ENCODE measurements at regions not wholly inside any gene's neighbourhood (a gene's known extent, or its start where the extent isn't known, plus 50 kb on each side); places are given as distances from the start of the nearest gene placed in this dataset.

DNA sequence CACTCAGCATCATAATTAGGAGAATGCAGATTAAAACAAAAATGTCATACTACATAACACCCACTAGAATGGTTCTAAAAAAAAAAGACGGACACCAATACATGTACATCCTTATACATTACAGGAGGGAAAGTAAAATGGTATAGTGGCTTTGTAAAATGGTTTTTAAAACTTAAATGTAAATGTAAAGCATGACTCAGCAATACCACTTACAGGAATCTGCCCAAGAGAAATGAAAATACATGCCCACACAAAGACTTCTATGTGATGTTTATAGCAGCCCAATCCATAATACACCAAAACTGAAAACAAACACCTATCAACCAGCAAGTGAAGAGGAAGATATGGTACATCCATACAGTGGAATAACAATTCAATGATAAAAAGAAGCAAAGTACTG, 939.1 kb upstream of the ACO1 start:
- no peak overlapping the region for H3K27ac Mint-ChIP-seq
- H3K27me3 Mint-ChIP-seq = no peaks in the 10 kb centered on the region
- intact Hi-C loops (cut with micrococcal nuclease) = no loop called here
- no peak for DNase-seq
- no peak overlapping the region for H3K4me3 Mint-ChIP-seq
- H3K36me3 Mint-ChIP-seq (ENCODE audit: low read depth) = no peaks in the 10 kb centered on the region
- peaks cover 8% of the 10 kb centered on the region for H3K4me1 Mint-ChIP-seq
- peaks cover 3% of the 10 kb centered on the region for H3K9me3 Mint-ChIP-seq

DNA sequence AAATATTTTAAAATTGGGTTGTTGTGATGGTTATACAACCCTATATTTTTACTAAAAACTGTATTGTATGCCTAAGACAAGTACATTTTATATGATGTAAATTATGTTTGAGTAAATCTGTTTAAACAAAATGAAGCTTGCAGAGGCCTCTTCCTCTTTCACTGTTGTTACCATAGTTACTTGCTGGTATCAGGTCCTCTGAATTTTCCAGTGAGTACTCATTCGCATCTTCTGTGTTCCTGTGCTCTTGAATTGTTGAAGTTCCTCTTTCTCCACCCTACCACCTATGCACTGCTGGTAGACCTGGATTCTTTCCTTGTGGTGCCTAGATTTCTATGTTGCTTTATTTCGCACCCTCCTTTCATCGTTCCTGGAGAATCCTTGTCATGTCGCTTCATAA, 938.5 kb upstream of the ACO1 start:
- no peaks in the 10 kb centered on the region for H3K27me3 Mint-ChIP-seq
- no peak for DNase-seq
- no peak overlapping the region for H3K4me3 Mint-ChIP-seq
- H3K36me3 Mint-ChIP-seq (ENCODE audit: low read depth) = no peaks in the 10 kb centered on the region
- intact Hi-C loops (cut with micrococcal nuclease) = no loop called here
- peaks cover 8% of the 10 kb centered on the region for H3K4me1 Mint-ChIP-seq
- H3K27ac Mint-ChIP-seq = no peak overlapping the region
- peaks cover 3% of the 10 kb centered on the region for H3K9me3 Mint-ChIP-seq

DNA sequence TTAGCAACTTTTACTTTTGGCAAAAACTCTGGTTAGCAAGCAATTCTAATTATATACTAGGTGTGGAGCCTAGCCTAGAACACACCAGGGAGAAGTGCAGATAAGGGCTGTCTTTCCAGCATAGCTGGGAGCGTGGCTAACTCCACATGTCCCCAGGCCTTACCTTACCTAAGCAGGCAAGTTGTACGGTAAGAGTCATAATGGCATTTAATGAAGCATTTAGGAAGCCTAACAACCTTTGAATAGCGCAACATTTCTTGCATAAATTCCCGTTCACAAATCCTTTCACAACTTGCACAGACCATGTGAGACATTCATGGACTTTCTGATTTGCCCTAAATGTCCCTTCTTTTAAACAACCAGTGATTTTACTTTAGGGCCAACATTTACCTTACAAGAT, 917.4 kb upstream of the ACO1 start:
- H3K4me1 Mint-ChIP-seq = no peaks in the 10 kb centered on the region
- no peak overlapping the region for H3K27ac Mint-ChIP-seq
- H3K36me3 Mint-ChIP-seq (ENCODE audit: low read depth) = no peaks in the 10 kb centered on the region
- no peak for DNase-seq
- peaks cover 9% of the 10 kb centered on the region for H3K9me3 Mint-ChIP-seq
- intact Hi-C loops (cut with micrococcal nuclease) = no loop called here
- H3K27me3 Mint-ChIP-seq = no peaks in the 10 kb centered on the region
- no peak overlapping the region for H3K4me3 Mint-ChIP-seq

DNA sequence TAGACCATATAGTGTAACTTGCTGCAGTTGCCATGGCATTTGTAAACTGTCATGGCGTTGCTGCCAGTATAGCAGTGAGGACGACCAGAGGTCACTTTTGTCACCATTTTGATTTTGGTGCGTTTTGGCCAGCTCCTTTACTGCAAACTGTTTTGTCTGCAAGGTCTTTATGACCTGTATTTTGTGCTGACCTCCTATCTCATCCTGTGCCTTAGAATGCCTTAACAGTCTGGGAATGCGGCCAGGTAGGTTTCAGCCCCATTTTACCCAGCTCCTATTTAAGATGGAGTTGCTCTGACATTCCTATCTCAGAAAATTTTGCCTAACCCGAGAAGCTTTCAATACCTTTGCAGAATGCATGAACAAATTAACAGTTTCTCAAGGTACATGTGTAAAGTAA, 914.4 kb upstream of the ACO1 start:
- H3K27me3 Mint-ChIP-seq = no peaks in the 10 kb centered on the region
- intact Hi-C loops (cut with micrococcal nuclease) = no loop called here
- H3K4me1 Mint-ChIP-seq = no peaks in the 10 kb centered on the region

DNA sequence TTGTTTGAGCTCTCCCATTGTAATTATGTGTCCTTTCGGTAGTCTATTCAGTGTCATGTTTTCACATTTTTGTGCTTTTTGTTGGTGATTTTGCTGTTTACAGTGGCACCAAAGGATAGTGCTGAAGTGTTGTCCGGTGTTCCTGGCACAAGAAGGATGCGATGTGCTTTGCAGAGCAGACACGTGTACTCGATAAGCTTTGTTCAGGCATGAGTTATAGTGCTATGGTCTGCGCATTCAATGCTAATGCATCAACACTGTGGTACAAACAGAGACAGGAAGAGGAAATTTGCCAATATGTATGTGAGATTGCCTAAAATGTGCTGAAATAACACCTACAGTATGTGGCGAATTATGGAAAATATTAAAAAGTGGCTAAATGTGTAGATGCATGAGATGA, 913.4 kb upstream of the ACO1 start:
- intact Hi-C loops (cut with micrococcal nuclease) = no loop called here
- Mint-ChIP-seq H3K27me3 (no peaks in the 10 kb centered on the region), H3K9me3 (no peaks in the 10 kb centered on the region), H3K27ac (no peak overlapping the region), H3K4me1 (no peaks in the 10 kb centered on the region), H3K4me3 (no peak overlapping the region), H3K36me3 (ENCODE audit: low read depth) (no peaks in the 10 kb centered on the region)
- no peak for DNase-seq

More for the DNA sequence above, 914.4 kb upstream of the ACO1 start:
- DNase-seq = no peak
- H3K9me3 Mint-ChIP-seq = no peaks in the 10 kb centered on the region
- no peak overlapping the region for H3K27ac Mint-ChIP-seq
- H3K36me3 Mint-ChIP-seq (ENCODE audit: low read depth) = no peaks in the 10 kb centered on the region
- no peak overlapping the region for H3K4me3 Mint-ChIP-seq

DNA sequence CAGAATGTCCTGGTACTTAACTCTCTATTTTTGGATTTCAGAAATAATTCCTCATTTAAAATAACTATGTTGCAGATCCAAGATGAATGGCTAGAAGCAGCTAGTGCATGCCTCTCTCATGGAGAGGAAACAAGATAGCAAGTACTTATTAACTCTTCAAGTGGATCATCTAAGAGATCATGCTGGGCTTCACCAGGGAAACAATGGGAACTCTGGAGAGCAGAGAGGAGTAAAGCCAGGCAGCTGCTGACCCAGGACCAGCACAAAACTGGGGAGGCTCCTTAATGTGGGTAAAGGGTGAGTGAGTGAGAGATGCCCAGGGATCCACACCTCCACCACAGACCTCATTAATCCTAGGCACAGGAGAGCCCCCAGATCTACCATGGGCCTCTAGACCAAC, 897.8 kb upstream of the ACO1 start:
- H3K4me3 Mint-ChIP-seq = no peak overlapping the region
- no peak overlapping the region for H3K27ac Mint-ChIP-seq
- H3K27me3 Mint-ChIP-seq = no peaks in the 10 kb centered on the region
- DNase-seq = no peak
- H3K36me3 Mint-ChIP-seq (ENCODE audit: low read depth) = no peaks in the 10 kb centered on the region
- intact Hi-C loops (cut with micrococcal nuclease) = no loop called here
- H3K9me3 Mint-ChIP-seq = no peaks in the 10 kb centered on the region
- H3K4me1 Mint-ChIP-seq = no peaks in the 10 kb centered on the region

DNA sequence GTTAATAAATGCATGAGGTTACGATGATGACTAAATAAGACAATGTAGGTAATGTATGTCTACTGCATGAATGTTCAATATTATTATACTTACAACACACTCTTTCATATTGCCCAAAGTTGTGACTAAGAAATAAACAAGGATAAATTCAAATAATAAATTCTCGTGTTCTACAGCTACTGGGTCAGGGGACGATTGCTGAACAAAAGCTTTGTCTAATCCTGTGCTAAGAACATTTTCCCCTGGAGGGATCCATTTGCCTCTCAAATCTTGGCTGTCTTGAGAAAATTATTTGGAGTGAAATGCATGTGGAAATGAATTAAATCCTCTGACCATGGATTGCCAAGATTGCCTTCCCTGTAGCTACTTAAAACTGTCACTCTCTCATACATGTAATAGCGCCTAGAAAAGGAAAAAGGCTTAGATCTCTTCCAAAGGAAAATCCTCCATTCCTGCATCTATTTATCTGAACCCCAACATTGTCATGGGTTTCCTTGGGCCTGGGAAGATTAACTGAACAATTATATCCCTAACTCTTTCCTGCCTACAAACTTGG, 893.8 kb upstream of the ACO1 start:
- H3K36me3 Mint-ChIP-seq (ENCODE audit: low read depth) = no peaks in the 10 kb centered on the region
- H3K27ac Mint-ChIP-seq = no peak overlapping the region
- no peaks in the 10 kb centered on the region for H3K9me3 Mint-ChIP-seq
- H3K27me3 Mint-ChIP-seq = no peaks in the 10 kb centered on the region
- no peak for DNase-seq
- H3K4me1 Mint-ChIP-seq = no peaks in the 10 kb centered on the region
- intact Hi-C loops (cut with micrococcal nuclease) = no loop called here
- no peak overlapping the region for H3K4me3 Mint-ChIP-seq

DNA sequence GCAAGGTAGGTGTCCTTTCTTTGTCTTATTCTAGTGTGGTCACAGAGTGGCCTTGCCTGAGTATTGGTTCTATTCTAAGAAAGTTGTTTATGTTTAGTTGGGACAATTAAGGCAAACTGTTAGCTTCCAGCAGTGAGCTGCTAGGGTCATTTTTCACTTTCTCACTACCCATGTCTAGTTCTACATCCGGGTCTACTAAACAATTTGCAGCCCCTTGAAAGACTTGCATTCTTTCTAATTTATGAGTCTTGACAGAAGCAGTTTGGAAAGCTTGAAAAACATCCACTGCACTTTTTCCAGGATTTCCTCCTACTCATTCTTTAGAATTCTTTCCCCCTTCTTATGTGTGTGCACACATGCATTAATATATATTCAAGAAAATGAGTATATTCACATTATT, 892.2 kb upstream of the ACO1 start:
- no peak for DNase-seq
- H3K4me3 Mint-ChIP-seq = no peak overlapping the region
- intact Hi-C loops (cut with micrococcal nuclease) = no loop called here
- H3K27me3 Mint-ChIP-seq = no peaks in the 10 kb centered on the region
- no peaks in the 10 kb centered on the region for H3K4me1 Mint-ChIP-seq
- no peak overlapping the region for H3K27ac Mint-ChIP-seq
- H3K9me3 Mint-ChIP-seq = no peaks in the 10 kb centered on the region
- no peaks in the 10 kb centered on the region for H3K36me3 Mint-ChIP-seq (ENCODE audit: low read depth)

DNA sequence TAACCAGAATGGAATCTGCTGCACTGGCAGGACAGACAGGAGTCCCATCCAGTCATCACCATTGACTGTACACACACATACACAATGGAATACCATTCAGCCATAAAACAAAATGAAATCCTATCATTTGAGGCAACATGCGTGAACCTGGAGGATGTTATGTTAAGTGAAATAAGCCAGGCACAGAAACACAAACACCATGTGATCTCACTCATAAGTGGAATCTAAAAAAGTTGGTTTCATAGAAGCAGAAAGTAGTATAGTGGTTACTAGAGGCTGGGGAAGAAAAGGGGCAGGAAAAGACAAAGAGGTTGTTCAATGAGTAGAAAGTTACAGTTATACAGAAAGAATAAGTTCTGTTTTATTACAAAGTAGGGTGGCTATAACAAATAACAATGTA, 884.0 kb upstream of the ACO1 start:
- Mint-ChIP-seq H3K36me3 (ENCODE audit: low read depth) (no peaks in the 10 kb centered on the region), H3K27me3 (no peaks in the 10 kb centered on the region), H3K27ac (no peak overlapping the region), H3K9me3 (no peaks in the 10 kb centered on the region), H3K4me1 (peaks cover 2% of the 10 kb centered on the region), H3K4me3 (no peak overlapping the region)
- intact Hi-C loops (cut with micrococcal nuclease) = no loop called here
- no peak for DNase-seq

DNA sequence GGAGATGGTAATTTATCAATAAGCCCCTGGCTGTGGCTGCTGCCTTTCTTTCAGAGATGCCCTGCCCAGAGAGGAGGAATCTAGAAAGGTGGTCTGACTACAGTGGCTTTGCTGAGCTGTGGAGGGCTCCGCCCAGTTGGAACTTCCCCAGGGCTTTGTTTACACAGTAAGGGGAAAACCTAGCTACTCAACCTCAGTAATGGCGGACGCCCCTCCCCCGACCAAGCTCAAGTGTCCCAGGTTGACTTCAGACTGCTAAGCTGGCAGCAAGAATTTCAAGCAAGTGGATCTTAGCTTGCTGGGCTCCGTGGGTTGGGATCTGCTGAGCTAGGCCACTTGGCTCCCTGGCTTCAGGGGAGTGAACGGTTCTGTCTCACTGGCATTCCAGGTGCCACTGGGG, 865.4 kb upstream of the ACO1 start:
- intact Hi-C loops (cut with micrococcal nuclease) = no loop called here
- no peak overlapping the region for H3K4me3 Mint-ChIP-seq
- DNase-seq = peak; percentile 62
- H3K27ac Mint-ChIP-seq = no peak overlapping the region
- H3K36me3 Mint-ChIP-seq (ENCODE audit: low read depth) = no peaks in the 10 kb centered on the region
- no peaks in the 10 kb centered on the region for H3K27me3 Mint-ChIP-seq
- peaks cover 21% of the 10 kb centered on the region for H3K9me3 Mint-ChIP-seq
- no peaks in the 10 kb centered on the region for H3K4me1 Mint-ChIP-seq

DNA sequence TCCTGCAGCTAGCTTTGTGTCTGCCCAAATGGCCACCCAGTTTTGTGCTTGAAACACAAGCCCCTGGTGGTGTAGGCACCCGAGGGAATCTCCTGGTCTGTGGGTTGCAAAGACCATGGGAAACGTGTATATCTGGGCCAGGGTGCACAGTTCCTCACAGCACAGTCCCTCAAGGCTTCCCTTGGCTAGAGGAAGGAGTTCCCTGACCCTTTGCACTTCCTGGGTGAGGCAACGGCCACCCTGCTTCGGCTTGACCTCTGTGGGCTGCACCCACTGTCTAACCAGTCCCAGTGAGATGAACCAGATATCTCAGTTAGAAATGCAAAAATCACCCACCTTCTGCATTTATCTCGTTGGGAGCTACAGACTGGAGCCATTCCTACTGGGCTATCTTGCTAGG, 865.0 kb upstream of the ACO1 start:
- Mint-ChIP-seq H3K27me3 (no peaks in the 10 kb centered on the region), H3K36me3 (ENCODE audit: low read depth) (no peaks in the 10 kb centered on the region), H3K4me1 (no peaks in the 10 kb centered on the region), H3K4me3 (no peak overlapping the region), H3K27ac (no peak overlapping the region), H3K9me3 (peaks cover 21% of the 10 kb centered on the region)
- intact Hi-C loops (cut with micrococcal nuclease) = no loop called here
- no peak for DNase-seq

DNA sequence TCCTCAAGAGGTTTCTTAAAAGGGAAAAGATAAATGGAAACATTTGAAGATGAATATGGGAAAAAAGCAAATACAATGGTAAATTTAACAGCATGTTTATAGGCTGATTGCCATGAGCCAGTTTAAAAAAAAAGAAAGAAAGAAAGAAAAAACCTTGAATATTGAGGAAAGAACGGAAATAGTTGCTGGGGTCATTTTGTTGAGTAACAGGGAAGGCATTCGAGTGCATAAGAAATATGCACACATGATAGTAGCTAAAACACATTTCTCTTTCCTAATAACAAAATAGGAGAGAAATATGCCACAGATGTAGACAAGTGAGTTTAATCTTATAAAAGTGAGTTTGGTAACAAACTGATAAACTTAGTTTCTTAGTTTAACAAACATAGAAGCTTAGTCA, 864.6 kb upstream of the ACO1 start:
- Mint-ChIP-seq H3K4me1 (no peaks in the 10 kb centered on the region), H3K27me3 (no peaks in the 10 kb centered on the region), H3K36me3 (ENCODE audit: low read depth) (no peaks in the 10 kb centered on the region), H3K4me3 (no peak overlapping the region), H3K27ac (no peak overlapping the region), H3K9me3 (peaks cover 21% of the 10 kb centered on the region)
- intact Hi-C loops (cut with micrococcal nuclease) = no loop called here
- DNase-seq = no peak

DNA sequence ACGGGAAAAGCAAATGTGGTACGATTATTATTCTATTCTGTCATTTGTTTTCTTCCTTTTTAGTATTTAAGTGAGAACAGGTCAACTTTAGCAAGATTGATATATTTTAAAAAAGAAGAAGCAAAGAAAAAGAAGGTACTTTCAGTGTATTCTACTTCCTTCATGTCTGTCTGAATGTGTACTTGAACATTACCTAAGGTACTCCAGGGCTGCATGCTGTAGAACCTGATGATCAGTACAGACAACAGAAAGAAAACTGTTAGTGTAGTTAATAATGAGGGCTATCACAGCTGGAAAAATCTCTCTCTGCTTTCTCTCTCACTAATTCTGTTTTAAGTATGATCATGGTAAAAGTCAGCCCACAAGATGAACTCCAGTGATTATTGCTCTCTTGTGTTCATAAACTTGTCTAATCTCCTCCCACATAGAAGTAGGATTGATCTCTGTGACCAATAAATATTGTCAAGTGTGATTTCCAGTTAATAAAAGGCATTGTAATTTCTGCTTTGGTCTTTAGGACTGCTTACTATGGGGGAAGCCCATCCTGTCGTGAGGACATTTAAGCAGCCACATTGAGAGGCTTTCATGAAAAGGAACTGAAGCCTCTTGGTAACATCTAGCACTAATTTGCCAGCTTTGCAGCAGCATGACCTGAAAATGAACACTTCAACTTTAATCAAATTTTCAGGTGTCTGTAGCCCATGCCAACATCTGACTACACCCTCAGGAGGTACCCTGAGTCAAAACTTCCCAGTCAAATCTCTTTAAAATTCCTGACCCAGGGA, 864.0 kb upstream of the ACO1 start:
- intact Hi-C loops (cut with micrococcal nuclease) = no loop called here
- no peaks in the 10 kb centered on the region for H3K4me1 Mint-ChIP-seq
- DNase-seq = no peak
- H3K9me3 Mint-ChIP-seq = peaks cover 15% of the 10 kb centered on the region
- H3K4me3 Mint-ChIP-seq = no peak overlapping the region
- H3K36me3 Mint-ChIP-seq (ENCODE audit: low read depth) = no peaks in the 10 kb centered on the region
- H3K27me3 Mint-ChIP-seq = no peaks in the 10 kb centered on the region
- H3K27ac Mint-ChIP-seq = no peak overlapping the region

DNA sequence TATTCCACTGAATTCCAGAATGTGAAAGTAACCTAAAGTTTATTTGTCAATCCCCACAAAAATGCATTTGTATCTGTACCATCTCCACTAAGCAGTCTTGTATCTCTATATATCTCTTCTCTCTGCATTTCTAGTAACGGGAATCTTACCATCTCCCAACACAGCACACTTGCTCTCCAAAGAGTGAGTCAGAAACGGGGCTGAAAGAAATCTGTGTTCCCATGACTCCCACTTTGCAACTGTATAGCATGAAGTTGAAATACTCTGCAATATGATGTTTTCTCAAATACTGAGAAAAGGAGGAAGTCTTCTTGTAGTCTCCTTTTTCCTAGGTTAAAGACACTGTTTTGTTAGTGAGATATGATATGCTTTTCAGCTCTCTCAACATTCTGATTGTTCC, 848.8 kb upstream of the ACO1 start:
- no peak for DNase-seq
- H3K4me3 Mint-ChIP-seq = no peak overlapping the region
- no peaks in the 10 kb centered on the region for H3K27me3 Mint-ChIP-seq
- H3K4me1 Mint-ChIP-seq = no peaks in the 10 kb centered on the region
- intact Hi-C loops (cut with micrococcal nuclease) = no loop called here
- H3K9me3 Mint-ChIP-seq = no peaks in the 10 kb centered on the region
- H3K27ac Mint-ChIP-seq = no peak overlapping the region
- no peaks in the 10 kb centered on the region for H3K36me3 Mint-ChIP-seq (ENCODE audit: low read depth)

DNA sequence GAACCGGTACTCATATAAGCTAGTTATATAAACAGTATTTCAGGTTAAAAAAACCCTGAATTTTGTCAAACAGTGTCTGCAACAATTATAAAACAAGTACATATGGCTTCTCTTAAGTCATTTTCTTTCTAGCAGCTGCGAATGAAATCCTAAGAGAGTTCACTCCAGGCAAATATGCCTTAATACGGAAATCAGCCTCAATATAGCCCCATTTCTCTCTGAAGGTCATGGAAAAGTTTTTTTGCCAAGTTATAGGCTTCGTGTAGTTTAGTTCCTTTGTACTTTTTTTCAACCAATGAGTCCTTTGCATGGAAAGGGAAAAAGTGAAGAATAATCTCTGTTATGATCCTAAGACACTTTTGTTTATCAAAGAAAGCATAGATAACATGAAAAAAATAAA, 848.0 kb upstream of the ACO1 start:
- Mint-ChIP-seq H3K9me3 (no peaks in the 10 kb centered on the region), H3K36me3 (ENCODE audit: low read depth) (no peaks in the 10 kb centered on the region), H3K27ac (no peak overlapping the region), H3K4me1 (no peaks in the 10 kb centered on the region), H3K4me3 (no peak overlapping the region), H3K27me3 (no peaks in the 10 kb centered on the region)
- no peak for DNase-seq
- intact Hi-C loops (cut with micrococcal nuclease) = no loop called here
